ENCODE measurements at regions not wholly inside any gene's neighbourhood (a gene's known extent, or its start where the extent isn't known, plus 50 kb on each side); places are given as distances from the start of the nearest gene placed in this dataset.

- Mint-ChIP-seq H3K4me1 (peaks cover 5% of the 10 kb centered on the region), H3K9me3 (peaks cover 4% of the 10 kb centered on the region), H3K27ac (no peak overlapping the region), H3K36me3 (no peaks in the 10 kb centered on the region), H3K4me3 (no peak overlapping the region), H3K27me3 (ENCODE audit: low read depth) (no peaks in the 10 kb centered on the region)
- no peak for TF ChIP-seq CTCF (IDR thresholded peaks at IDR 0.05; ENCODE audit: unreplicated experiment)
- no peak for DNase-seq (ENCODE audit: low spot score in 2 of 2, unreplicated experiment in 2 of 2)
Measured at GRCh38 chr2:30351116-30351515, 95.9 kb upstream of the LCLAT1 start.

- TF ChIP-seq CTCF (IDR thresholded peaks at IDR 0.05; ENCODE audit: unreplicated experiment): no peak
- no peak overlapping the region for H3K27ac Mint-ChIP-seq
- no peaks in the 10 kb centered on the region for H3K36me3 Mint-ChIP-seq
- DNase-seq (ENCODE audit: low spot score in 2 of 2, unreplicated experiment in 2 of 2): no peak
- H3K9me3 Mint-ChIP-seq: peaks cover 4% of the 10 kb centered on the region
- H3K4me3 Mint-ChIP-seq: no peak overlapping the region
- H3K4me1 Mint-ChIP-seq: peaks cover 4% of the 10 kb centered on the region
- no peaks in the 10 kb centered on the region for H3K27me3 Mint-ChIP-seq (ENCODE audit: low read depth)
Measured at GRCh38 chr2:30351949-30352348, 95.1 kb upstream of the LCLAT1 start.

GRCh38 chr2:30354150-30354549 lies 92.9 kb upstream of the LCLAT1 start:
- H3K4me3 Mint-ChIP-seq: no peak overlapping the region
- peaks cover 4% of the 10 kb centered on the region for H3K9me3 Mint-ChIP-seq
- DNase-seq (ENCODE audit: low spot score in 2 of 2, unreplicated experiment in 2 of 2): no peak
- TF ChIP-seq CTCF (IDR thresholded peaks at IDR 0.05; ENCODE audit: unreplicated experiment): no peak
- no peak overlapping the region for H3K27ac Mint-ChIP-seq
- H3K4me1 Mint-ChIP-seq: peaks cover 5% of the 10 kb centered on the region
- H3K36me3 Mint-ChIP-seq: no peaks in the 10 kb centered on the region
- no peaks in the 10 kb centered on the region for H3K27me3 Mint-ChIP-seq (ENCODE audit: low read depth)

GRCh38 chr2:30354621-30355020 lies 92.4 kb upstream of the LCLAT1 start:
- Mint-ChIP-seq H3K27me3 (ENCODE audit: low read depth) (no peaks in the 10 kb centered on the region), H3K9me3 (peaks cover 4% of the 10 kb centered on the region), H3K27ac (no peak overlapping the region), H3K36me3 (no peaks in the 10 kb centered on the region), H3K4me3 (no peak overlapping the region), H3K4me1 (peaks cover 6% of the 10 kb centered on the region)
- no peak for TF ChIP-seq CTCF (IDR thresholded peaks at IDR 0.05; ENCODE audit: unreplicated experiment)
- no peak for DNase-seq (ENCODE audit: low spot score in 2 of 2, unreplicated experiment in 2 of 2)

- DNase-seq (ENCODE audit: low spot score in 2 of 2, unreplicated experiment in 2 of 2): no peak
- no peak overlapping the region for H3K27ac Mint-ChIP-seq
- H3K9me3 Mint-ChIP-seq: peaks cover 4% of the 10 kb centered on the region
- peaks cover 12% of the 10 kb centered on the region for H3K4me1 Mint-ChIP-seq
- H3K36me3 Mint-ChIP-seq: no peaks in the 10 kb centered on the region
- no peaks in the 10 kb centered on the region for H3K27me3 Mint-ChIP-seq (ENCODE audit: low read depth)
- no peak overlapping the region for H3K4me3 Mint-ChIP-seq
- TF ChIP-seq CTCF (IDR thresholded peaks at IDR 0.05; ENCODE audit: unreplicated experiment): no peak
Measured at GRCh38 chr2:30355306-30355705, 91.7 kb upstream of the LCLAT1 start.

GRCh38 chr2:30356071-30356470 lies 91.0 kb upstream of the LCLAT1 start:
- peaks cover 4% of the 10 kb centered on the region for H3K9me3 Mint-ChIP-seq
- no peaks in the 10 kb centered on the region for H3K27me3 Mint-ChIP-seq (ENCODE audit: low read depth)
- no peaks in the 10 kb centered on the region for H3K36me3 Mint-ChIP-seq
- DNase-seq (ENCODE audit: low spot score in 2 of 2, unreplicated experiment in 2 of 2): no peak
- no peak overlapping the region for H3K4me3 Mint-ChIP-seq
- peaks cover 12% of the 10 kb centered on the region for H3K4me1 Mint-ChIP-seq
- no peak for TF ChIP-seq CTCF (IDR thresholded peaks at IDR 0.05; ENCODE audit: unreplicated experiment)
- no peak overlapping the region for H3K27ac Mint-ChIP-seq

All from mesothelial cell of epicardium (in vitro differentiated cells).